ENCODE measurements at regions not wholly inside any gene's neighbourhood (a gene's known extent, or its start where the extent isn't known, plus 50 kb on each side); places are given as distances from the start of the nearest gene placed in this dataset.

DNA sequence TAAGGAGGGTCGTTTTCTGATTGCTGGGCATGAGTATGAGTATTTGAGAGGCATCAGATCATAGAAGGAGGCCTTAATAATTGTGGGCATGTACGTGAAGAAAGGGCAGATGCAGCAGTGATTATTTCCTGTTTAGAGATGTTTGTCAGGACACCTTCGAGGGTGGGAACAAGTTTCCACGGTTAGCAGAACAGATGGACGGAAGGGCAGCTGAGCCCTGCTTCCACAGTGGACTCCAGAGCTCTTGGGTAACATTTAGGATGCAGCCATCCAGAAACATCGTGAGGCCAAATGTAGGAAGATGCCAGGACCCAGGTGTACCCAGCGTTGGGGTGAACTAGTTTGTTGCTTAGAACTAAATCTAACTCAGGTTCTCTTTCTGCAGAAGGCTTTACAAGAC lies 231.3 kb upstream of the FAT1 start:
- no peak for TF ChIP-seq HDGF (IDR thresholded peaks at IDR 0.05; ENCODE audit: borderline replicate concordance)
- TF ChIP-seq ELF4 (IDR thresholded peaks at IDR 0.05) = no peak
- no peak for TF ChIP-seq SP1 (IDR thresholded peaks at IDR 0.05)
- no peak for TF ChIP-seq L3MBTL2 (conservative IDR thresholded peaks at IDR 0.05)
- no peak for TF ChIP-seq BHLHE40 (IDR thresholded peaks at IDR 0.05; ENCODE audit: borderline replicate concordance)
- TF ChIP-seq SUZ12 (IDR thresholded peaks at IDR 0.05) = no peak
- no peak for DNase-seq (ENCODE audit: extremely low spot score)
- ChIA-PET CTCF (no interaction called here), POLR2A (no interaction called here)

- ChIA-PET CTCF (no interaction called here), POLR2A (no interaction called here)
- DNase-seq (ENCODE audit: extremely low spot score) = no peak
- no peak for TF ChIP-seq CTBP1 (IDR thresholded peaks at IDR 0.05; ENCODE audit: borderline replicate concordance)
- TF ChIP-seq FOXM1 (IDR thresholded peaks at IDR 0.05; ENCODE audit: borderline replicate concordance) = no peak
- no peak for TF ChIP-seq ARNT (IDR thresholded peaks at IDR 0.05)
- TF ChIP-seq BHLHE40 (IDR thresholded peaks at IDR 0.05; ENCODE audit: borderline replicate concordance) = no peak
- no peak for TF ChIP-seq LEF1 (IDR thresholded peaks at IDR 0.05; ENCODE audit: borderline replicate concordance)
- no peak for TF ChIP-seq TARDBP (IDR thresholded peaks at IDR 0.05)
- TF ChIP-seq PKNOX1 (IDR thresholded peaks at IDR 0.05) = no peak
- no peak for TF ChIP-seq ZNF384 (IDR thresholded peaks at IDR 0.05)
- TF ChIP-seq SP1 (IDR thresholded peaks at IDR 0.05) = no peak
- no peak for TF ChIP-seq FOXA1 (IDR thresholded peaks at IDR 0.05)
Measured at GRCh38 chr4:186957952-186958555, 234.4 kb upstream of the FAT1 start.

- ChIA-PET CTCF (no interaction called here), POLR2A (no interaction called here)
- no peak for DNase-seq (ENCODE audit: extremely low spot score)
- TF ChIP-seq ELF4 (IDR thresholded peaks at IDR 0.05) (no peak), FOXK2 (IDR thresholded peaks at IDR 0.05) (no peak), HDGF (IDR thresholded peaks at IDR 0.05; ENCODE audit: borderline replicate concordance) (no peak), LEF1 (IDR thresholded peaks at IDR 0.05; ENCODE audit: borderline replicate concordance) (no peak), CTBP1 (IDR thresholded peaks at IDR 0.05; ENCODE audit: borderline replicate concordance) (no peak), FOXM1 (IDR thresholded peaks at IDR 0.05; ENCODE audit: borderline replicate concordance) (no peak)
Measured at GRCh38 chr4:186958726-186959350, 235.2 kb upstream of the FAT1 start.

GRCh38 chr4:186979961-186980745 lies 256.5 kb upstream of the FAT1 start:
- no peak for DNase-seq (ENCODE audit: extremely low spot score)
- ChIA-PET CTCF (no interaction called here), POLR2A (no interaction called here)
- TF ChIP-seq NFRKB (IDR thresholded peaks at IDR 0.05) (no peak), SUZ12 (IDR thresholded peaks at IDR 0.05) (no peak), CTBP1 (IDR thresholded peaks at IDR 0.05; ENCODE audit: borderline replicate concordance) (no peak), FOXK2 (IDR thresholded peaks at IDR 0.05) (no peak), ZNF384 (IDR thresholded peaks at IDR 0.05) (no peak), SP1 (IDR thresholded peaks at IDR 0.05) (no peak), ELF4 (IDR thresholded peaks at IDR 0.05) (no peak), HDGF (IDR thresholded peaks at IDR 0.05; ENCODE audit: borderline replicate concordance) (no peak), BHLHE40 (IDR thresholded peaks at IDR 0.05; ENCODE audit: borderline replicate concordance) (no peak), TARDBP (IDR thresholded peaks at IDR 0.05) (no peak), FOXM1 (IDR thresholded peaks at IDR 0.05; ENCODE audit: borderline replicate concordance) (no peak), L3MBTL2 (conservative IDR thresholded peaks at IDR 0.05) (no peak), FOXA1 (IDR thresholded peaks at IDR 0.05) (no peak), ARNT (IDR thresholded peaks at IDR 0.05) (no peak), LEF1 (IDR thresholded peaks at IDR 0.05; ENCODE audit: borderline replicate concordance) (no peak), PKNOX1 (IDR thresholded peaks at IDR 0.05) (no peak)

DNA sequence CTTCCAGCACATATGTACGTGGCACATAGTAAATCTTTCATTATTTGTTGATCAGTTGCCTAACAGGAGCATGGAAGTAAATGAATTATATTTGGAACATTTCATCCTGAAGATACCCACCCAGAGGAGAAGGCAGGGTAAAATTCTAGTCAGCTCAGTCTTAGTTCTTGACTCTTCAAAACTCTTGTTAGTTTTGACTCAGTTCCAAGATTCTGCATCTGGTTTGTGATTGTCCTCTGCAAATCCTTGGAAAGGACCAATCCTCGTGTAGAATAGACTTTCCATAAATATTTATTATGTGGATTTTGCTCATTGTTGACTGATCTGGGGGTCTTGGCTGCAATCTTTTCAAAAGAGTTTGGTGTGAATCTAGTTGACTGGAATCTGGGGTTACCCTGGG lies 257.5 kb upstream of the FAT1 start:
- no peak for DNase-seq (ENCODE audit: extremely low spot score)
- no peak for TF ChIP-seq ELF4 (IDR thresholded peaks at IDR 0.05)
- no peak for TF ChIP-seq NFRKB (IDR thresholded peaks at IDR 0.05)
- TF ChIP-seq SUZ12 (IDR thresholded peaks at IDR 0.05) = no peak
- TF ChIP-seq LEF1 (IDR thresholded peaks at IDR 0.05; ENCODE audit: borderline replicate concordance) = no peak
- no peak for TF ChIP-seq ZNF384 (IDR thresholded peaks at IDR 0.05)
- no peak for TF ChIP-seq FOXM1 (IDR thresholded peaks at IDR 0.05; ENCODE audit: borderline replicate concordance)
- TF ChIP-seq HDGF (IDR thresholded peaks at IDR 0.05; ENCODE audit: borderline replicate concordance) = no peak
- no peak for TF ChIP-seq BHLHE40 (IDR thresholded peaks at IDR 0.05; ENCODE audit: borderline replicate concordance)
- no peak for TF ChIP-seq TARDBP (IDR thresholded peaks at IDR 0.05)
- no peak for TF ChIP-seq L3MBTL2 (conservative IDR thresholded peaks at IDR 0.05)
- TF ChIP-seq CTBP1 (IDR thresholded peaks at IDR 0.05; ENCODE audit: borderline replicate concordance) = no peak
- no peak for TF ChIP-seq FOXK2 (IDR thresholded peaks at IDR 0.05)
- TF ChIP-seq SP1 (IDR thresholded peaks at IDR 0.05) = no peak
- no peak for TF ChIP-seq PKNOX1 (IDR thresholded peaks at IDR 0.05)
- TF ChIP-seq ARNT (IDR thresholded peaks at IDR 0.05) = no peak
- no peak for TF ChIP-seq FOXA1 (IDR thresholded peaks at IDR 0.05)
- CTCF ChIA-PET = no interaction called here
- POLR2A ChIA-PET = no interaction called here

- TF ChIP-seq PKNOX1 (IDR thresholded peaks at IDR 0.05) = no peak
- TF ChIP-seq LEF1 (IDR thresholded peaks at IDR 0.05; ENCODE audit: borderline replicate concordance) = no peak
- no peak for TF ChIP-seq TARDBP (IDR thresholded peaks at IDR 0.05)
- TF ChIP-seq FOXM1 (IDR thresholded peaks at IDR 0.05; ENCODE audit: borderline replicate concordance) = no peak
- TF ChIP-seq BHLHE40 (IDR thresholded peaks at IDR 0.05; ENCODE audit: borderline replicate concordance) = no peak
- no peak for TF ChIP-seq ZNF384 (IDR thresholded peaks at IDR 0.05)
- no peak for TF ChIP-seq SUZ12 (IDR thresholded peaks at IDR 0.05)
- no peak for TF ChIP-seq L3MBTL2 (conservative IDR thresholded peaks at IDR 0.05)
- TF ChIP-seq SP1 (IDR thresholded peaks at IDR 0.05) = no peak
- TF ChIP-seq CTBP1 (IDR thresholded peaks at IDR 0.05; ENCODE audit: borderline replicate concordance) = no peak
- TF ChIP-seq NFRKB (IDR thresholded peaks at IDR 0.05) = no peak
- TF ChIP-seq FOXK2 (IDR thresholded peaks at IDR 0.05) = no peak
- TF ChIP-seq FOXA1 (IDR thresholded peaks at IDR 0.05) = no peak
- TF ChIP-seq ARNT (IDR thresholded peaks at IDR 0.05) = no peak
- no peak for TF ChIP-seq HDGF (IDR thresholded peaks at IDR 0.05; ENCODE audit: borderline replicate concordance)
- TF ChIP-seq ELF4 (IDR thresholded peaks at IDR 0.05) = no peak
- ChIA-PET POLR2A (no interaction called here), CTCF (no interaction called here)
- DNase-seq (ENCODE audit: extremely low spot score) = no peak
Measured at GRCh38 chr4:186982160-186982559, 258.5 kb upstream of the FAT1 start.
